OCI-LY7 (cell line): ENCODE measurements at regions not wholly inside any gene's neighbourhood (a gene's known extent, or its start where the extent isn't known, plus 50 kb on each side); places are given as distances from the start of the nearest gene placed in this dataset.

Experiments
- EZH2phosphoT487 ChIP-seq: fragments of 200-600 bp; sonication (generic); IDR thresholded peaks from 2 replicates; pipeline ENCODE4 v1.6.1; 2018; ENCODE audit warnings: low read depth, borderline replicate concordance, mild to moderate bottlenecking, mixed run types, antibody characterized with exemption, low read length, moderate library complexity, mixed read lengths
- TF ChIP-seq, protein P1 (sequence below): fragments of 200-600 bp; sonication (generic); conservative IDR thresholded peaks from 2 replicates; pipeline ENCODE4 v1.5.1; 2014; ENCODE audit warnings: mild to moderate bottlenecking, antibody characterized with exemption, low read length, moderate library complexity, mixed read lengths

GRCh38 chr2:164420787-164421186, 200.5 kb downstream of the GRB14 start:
- TF ChIP-seq, protein P1, sequence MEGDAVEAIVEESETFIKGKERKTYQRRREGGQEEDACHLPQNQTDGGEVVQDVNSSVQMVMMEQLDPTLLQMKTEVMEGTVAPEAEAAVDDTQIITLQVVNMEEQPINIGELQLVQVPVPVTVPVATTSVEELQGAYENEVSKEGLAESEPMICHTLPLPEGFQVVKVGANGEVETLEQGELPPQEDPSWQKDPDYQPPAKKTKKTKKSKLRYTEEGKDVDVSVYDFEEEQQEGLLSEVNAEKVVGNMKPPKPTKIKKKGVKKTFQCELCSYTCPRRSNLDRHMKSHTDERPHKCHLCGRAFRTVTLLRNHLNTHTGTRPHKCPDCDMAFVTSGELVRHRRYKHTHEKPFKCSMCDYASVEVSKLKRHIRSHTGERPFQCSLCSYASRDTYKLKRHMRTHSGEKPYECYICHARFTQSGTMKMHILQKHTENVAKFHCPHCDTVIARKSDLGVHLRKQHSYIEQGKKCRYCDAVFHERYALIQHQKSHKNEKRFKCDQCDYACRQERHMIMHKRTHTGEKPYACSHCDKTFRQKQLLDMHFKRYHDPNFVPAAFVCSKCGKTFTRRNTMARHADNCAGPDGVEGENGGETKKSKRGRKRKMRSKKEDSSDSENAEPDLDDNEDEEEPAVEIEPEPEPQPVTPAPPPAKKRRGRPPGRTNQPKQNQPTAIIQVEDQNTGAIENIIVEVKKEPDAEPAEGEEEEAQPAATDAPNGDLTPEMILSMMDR: no peak
- TF ChIP-seq EZH2phosphoT487: no peak
